ENCODE measurements at regions not wholly inside any gene's neighbourhood (a gene's known extent, or its start where the extent isn't known, plus 50 kb on each side); places are given as distances from the start of the nearest gene placed in this dataset.

DNA sequence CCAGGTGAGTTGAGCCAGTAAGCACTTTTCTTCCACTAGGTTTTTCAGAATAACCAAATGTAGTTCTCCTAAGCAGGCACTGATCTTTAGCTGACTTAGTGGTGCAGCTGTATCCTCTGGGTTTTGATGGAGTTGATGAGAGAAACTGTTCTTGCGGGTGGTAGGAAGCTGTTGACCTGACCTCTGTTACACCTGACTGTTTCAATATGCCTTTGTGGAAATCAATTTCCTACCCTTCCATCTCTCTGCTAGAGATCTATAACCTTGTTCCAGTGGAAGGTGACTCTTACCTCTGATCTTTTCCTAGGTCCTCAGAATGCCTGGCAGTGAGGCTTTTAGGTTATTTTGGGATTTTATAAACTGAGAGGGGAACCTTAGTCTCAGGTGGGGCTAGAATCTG lies 51.6 kb upstream of the MACF1 start (continued):
- TF ChIP-seq POU2F2 (IDR thresholded peaks at IDR 0.05; ENCODE audit: borderline replicate concordance, low read depth, low read length) (no peak), POLR2AphosphoS2 (IDR thresholded peaks at IDR 0.05; ENCODE audit: low read depth, low read length) (no peak), EED (IDR thresholded peaks at IDR 0.05; ENCODE audit: low read depth) (no peak), NFYB (IDR thresholded peaks at IDR 0.05; ENCODE audit: insufficient read depth, low read depth, low read length) (no peak), CREM (IDR thresholded peaks at IDR 0.05; ENCODE audit: low read depth) (no peak), BRCA1 (IDR thresholded peaks at IDR 0.05; ENCODE audit: low read depth, low read length) (no peak)
- TF ChIP-seq, protein P1, sequence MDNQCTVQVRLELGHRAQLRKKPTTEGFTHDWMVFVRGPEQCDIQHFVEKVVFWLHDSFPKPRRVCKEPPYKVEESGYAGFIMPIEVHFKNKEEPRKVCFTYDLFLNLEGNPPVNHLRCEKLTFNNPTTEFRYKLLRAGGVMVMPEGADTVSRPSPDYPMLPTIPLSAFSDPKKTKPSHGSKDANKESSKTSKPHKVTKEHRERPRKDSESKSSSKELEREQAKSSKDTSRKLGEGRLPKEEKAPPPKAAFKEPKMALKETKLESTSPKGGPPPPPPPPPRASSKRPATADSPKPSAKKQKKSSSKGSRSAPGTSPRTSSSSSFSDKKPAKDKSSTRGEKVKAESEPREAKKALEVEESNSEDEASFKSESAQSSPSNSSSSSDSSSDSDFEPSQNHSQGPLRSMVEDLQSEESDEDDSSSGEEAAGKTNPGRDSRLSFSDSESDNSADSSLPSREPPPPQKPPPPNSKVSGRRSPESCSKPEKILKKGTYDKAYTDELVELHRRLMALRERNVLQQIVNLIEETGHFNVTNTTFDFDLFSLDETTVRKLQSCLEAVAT (IDR thresholded peaks at IDR 0.05), result no peak

DNA sequence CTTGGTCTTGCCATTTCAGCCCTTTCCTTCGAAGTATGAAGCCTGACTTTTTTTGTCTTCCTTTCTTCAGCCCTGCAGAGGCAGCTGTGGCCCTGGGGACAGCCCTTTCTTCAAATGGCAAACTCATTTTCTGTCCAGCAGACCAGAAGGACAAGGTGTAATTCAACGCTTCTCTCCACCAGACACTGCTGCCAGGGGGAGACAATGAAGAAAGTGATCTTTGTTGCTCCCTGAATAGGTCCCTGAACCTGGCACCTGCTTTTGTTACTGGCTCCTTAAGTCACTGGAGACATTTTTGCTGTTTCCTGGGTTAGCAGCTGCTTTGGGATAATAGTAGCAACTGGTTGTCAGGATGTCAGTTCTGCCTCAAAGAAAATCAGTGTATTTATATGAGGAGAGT lies 50.8 kb upstream of the MACF1 start:
- no peak overlapping the region for H3K9ac ChIP-seq (ENCODE audit: control insufficient read depth, insufficient read depth, low read length)
- H3K9me3 ChIP-seq (replicated peaks; ENCODE audit: control insufficient read depth, insufficient read depth, low read length), result no peaks in the 10 kb centered on the region
- H3K4me1 ChIP-seq (ENCODE audit: control insufficient read depth, insufficient read depth, low read length), result no peaks in the 10 kb centered on the region
- CTCF ChIA-PET, result interaction anchor here (1.1 kb wide), 1 partner anchor 39 kb away, joined by 4 read pairs; no protein-coding TSS in a partner anchor
- no peak overlapping the region for H3K4me3 ChIP-seq
- in situ Hi-C loops (cut with MboI), result no loop called here
- RAD21 ChIA-PET (ENCODE audit: unreplicated experiment), result no interaction called here
- TF ChIP-seq GATAD2B (conservative IDR thresholded peaks at IDR 0.05; ENCODE audit: low read depth) (no peak), E2F4 (IDR thresholded peaks at IDR 0.05; ENCODE audit: low read depth, low read length) (no peak), POLR2AphosphoS2 (IDR thresholded peaks at IDR 0.05; ENCODE audit: low read depth, low read length) (no peak), MAX (IDR thresholded peaks at IDR 0.05; ENCODE audit: low read depth, low read length) (no peak), SIX5 (IDR thresholded peaks at IDR 0.05; ENCODE audit: low read depth, low read length, severe bottlenecking) (no peak), BACH1 (IDR thresholded peaks at IDR 0.05; ENCODE audit: borderline replicate concordance) (no peak), FOS (IDR thresholded peaks at IDR 0.05; ENCODE audit: borderline replicate concordance, extremely low read depth, insufficient read length) (no peak), ELK1 (IDR thresholded peaks at IDR 0.05; ENCODE audit: low read depth, low read length) (no peak), ATF2 (IDR thresholded peaks at IDR 0.05; ENCODE audit: low read length) (no peak), CBX3 (IDR thresholded peaks at IDR 0.05; ENCODE audit: borderline replicate concordance, low read depth) (no peak), BMI1 (IDR thresholded peaks at IDR 0.05; ENCODE audit: borderline replicate concordance) (no peak), MYC (IDR thresholded peaks at IDR 0.05; ENCODE audit: insufficient read depth, insufficient read length, insufficient replicate concordance, low read length, severe bottlenecking) (no peak), ZZZ3 (IDR thresholded peaks at IDR 0.05; ENCODE audit: control insufficient read depth, insufficient read length, low read depth) (no peak), IKZF1 (conservative IDR thresholded peaks at IDR 0.05) (no peak)
- H3K27me3 ChIP-seq (replicated peaks in 1 of 2; ENCODE audit: control insufficient read depth in 2 of 2, insufficient read depth in 2 of 2, low read length in 1 of 2), result no peaks in the 10 kb centered on the region
- no peak overlapping the region for H3K27ac ChIP-seq (ENCODE audit: control insufficient read depth, insufficient read depth)
- no peak for DNase-seq (ENCODE audit: low read depth, low spot score)
- peaks cover 12% of the 10 kb centered on the region for H3K79me2 ChIP-seq (ENCODE audit: control insufficient read depth, insufficient read depth, low read length)
- H4K20me1 ChIP-seq (ENCODE audit: control insufficient read depth, insufficient read depth), result peaks cover 2% of the 10 kb centered on the region
- no peak for FAIRE-seq
- no peak for ATAC-seq
- SMC1A ChIA-PET (ENCODE audit: uncharacterized antibody, unreplicated experiment), result interaction anchor here (0.9 to 2.0 kb wide), 3 partner anchors 10 to 48 kb away, joined by 3 to 6 read pairs (median 3); no protein-coding TSS in a partner anchor
- POLR2A ChIA-PET, result no interaction called here
- H3K36me3 ChIP-seq (ENCODE audit: control insufficient read depth in 2 of 2, insufficient read depth in 2 of 2, low read length in 1 of 2), result no peaks in the 10 kb centered on the region
- H2AFZ ChIP-seq (ENCODE audit: control insufficient read depth, low read depth, low read length), result no peak overlapping the region
- intact Hi-C loops (cut with micrococcal nuclease; ENCODE audit: unreplicated experiment), result no loop called here
- no peak overlapping the region for H3K4me2 ChIP-seq (ENCODE audit: control insufficient read depth, insufficient read depth)
- 81% methylated on average over 2 of the region's 2 CpGs for whole genome bisulfite sequencing (ENCODE audit: insufficient coverage, insufficient replicate concordance, low lambda C conversion rate, missing lambda C conversion rate)
- no TSS peak for BruUV-seq (replicated peaks)

Data from GM12878 (cell line).